Heart right ventricle (tissue), 16 donors: ENCODE measurements at regions not wholly inside any gene's neighbourhood (a gene's known extent, or its start where the extent isn't known, plus 50 kb on each side); places are given as distances from the start of the nearest gene placed in this dataset.
"Not testable (repeated sequence)": the region's sequence is repeated elsewhere in the genome, so short reads cannot be mapped to it uniquely, and the experiment has no call there.

Experiments
- ATAC-seq, 8 donors: fragments of 200-7000 bp; cut with Tn5 transposase; one replicate each; pipeline ENCODE4 v1.9.1; 2020; ENCODE audit warnings: mild to moderate bottlenecking in 8 of 8, moderate library complexity in 8 of 8, moderate number of reproducible peaks in 1 of 8
- DNase-seq, 2 donors: peaks; one replicate each; pipeline ENCODE4 v3.0.0-alpha.2; 2020
- H3K27ac ChIP-seq, 10 donors: fragments of 200-600 bp; sonication (generic) in 2 of 10; one replicate each; pipeline versions ENCODE4 v1.5.0 to v1.8.0; 2020 to 2022; ENCODE audit warnings: mild to moderate bottlenecking in 3 of 10
- H3K27me3 ChIP-seq, 7 donors: fragments of 200-600 bp; one replicate each; pipeline ENCODE4 v1.8.0; 2021 to 2022; ENCODE audit warnings: mild to moderate bottlenecking in 2 of 7
- H3K36me3 ChIP-seq, 9 donors: fragments of 200-600 bp; sonication (generic) in 1 of 9; one replicate each; pipeline versions ENCODE4 v1.5.0 to v1.8.0; 2020 to 2022; ENCODE audit warnings: mild to moderate bottlenecking in 2 of 9
- H3K4me1 ChIP-seq, 9 donors: fragments of 200-600 bp; sonication (generic) in 1 of 9; one replicate each; pipeline versions ENCODE4 v1.5.0 to v1.8.0; 2020 to 2022; ENCODE audit warnings: mild to moderate bottlenecking in 4 of 9
- H3K4me3 ChIP-seq, 10 donors: fragments of 200-600 bp; sonication (generic) in 2 of 10; one replicate each; pipeline versions ENCODE4 v1.5.0 to v1.8.0; 2020 to 2022; ENCODE audit warnings: mild to moderate bottlenecking in 7 of 10, moderate library complexity in 2 of 10
- H3K9me3 ChIP-seq, 11 donors: fragments of 200-600 bp in 10 of 11; sonication (generic) in 2 of 11; one replicate each; pipeline versions ENCODE4 v1.5.0 to v1.8.0; 2013 to 2022; ENCODE audit warnings: mild to moderate bottlenecking in 2 of 11, control low read depth in 1 of 11, moderate library complexity in 1 of 11
- CTCF ChIP-seq, 9 donors: fragments of 200-600 bp; sonication (generic) in 2 of 9; IDR thresholded peaks; one replicate each; pipeline versions ENCODE4 v1.5.0 to v1.8.0; 2021 to 2022; ENCODE audit warnings: antibody characterized with exemption in 9 of 9, mild to moderate bottlenecking in 5 of 9, moderate library complexity in 1 of 9
- WGBS, 2 donors: extraction: QIAGEN DNeasy Blood & Tissue Kit; methylation state at CpG; one replicate each; pipeline ENCODE4 v1.1.7; 2013; ENCODE audit warnings: inconsistent platforms in 1 of 2; 5-methylcytosine and 5-hydroxymethylcytosine counted together
- intact Hi-C, 10 donors: fragments of 100-400 bp; cut with DNase I; formaldehyde crosslinking; loops; one replicate each; pipeline versions ENCODE4 v1.11.1 to v1.14.2; 2022
- donor health status: Arrhythmogenic right ventricular cardiomyopathy.
- donor health status: ischemic (EF 13 %, LVEDD 7.1; RV severe dilation, severe dysfunction).
- donor health status: healthy with polysubstance abuse.
- donor health status: DM: no; HTN: yes; CAD: no.
- donor health status: DM: no; HTN: no; CAD: no.
- donor health status: ischemic (EF 25% LVEDD 6.9; RV normal size, moderate dysfunction).
- donor health status: ischemic (EF 25% LVEDD 5.7; RV mildly dilated, moderate dysfunction).
- donor health status: healthy.
- donor health status: DM: yes; HTN: yes; CAD: no.
- donor health status: Ischemic cardiomyopathy.
- donor health status: ischemic (EF 35%, LVEDD 5.7; RV mildly dilated, moderate dysfunction).
- donor health status: nonischemic (EF 11% LVEDD 7.7; RV severe dilation, severe dysfunction).
- donor health status: DM: yes; HTN: yes; CAD: no.
- donor health status: PGD.
- donor health status: ischemic (EF 29% LVEDD 5.4; RV normal size, mild dysfunction).
- donor health status: nonischemic (EF 23%, LVEDD 6.1; RV moderate dilation, normal function).

- WGBS, 2 donors, result 76 to 80% methylated on average over 3 of the region's 3 CpGs
- ATAC-seq (no peak), DNase-seq (no peak)
- intact Hi-C loops, result loop anchor here in 1 of 10 donors (10.0 kb wide), 1 partner anchor 1536 kb away; no protein-coding TSS in a partner anchor
- no peaks in the 10 kb centered on the region for H3K27me3 ChIP-seq
- peaks cover 0 to 15% (median 0%) of the 10 kb centered on the region in 11 donors for H3K9me3 ChIP-seq
- H3K36me3 ChIP-seq, result no peaks in the 10 kb centered on the region
- peaks cover 0 to 5% (median 0%) of the 10 kb centered on the region in 9 donors for H3K4me1 ChIP-seq
- no peak for TF ChIP-seq CTCF (IDR thresholded peaks at IDR 0.05)
- H3K27ac ChIP-seq, result no peak overlapping the region
- H3K4me3 ChIP-seq, result no peak overlapping the region
Measured at GRCh38 chr1:168408539-168408865, 127.8 kb downstream of the TBX19 start.

- Histone ChIP-seq H3K27me3 (no peaks in the 10 kb centered on the region), H3K9me3 (peaks cover 0 to 15% (median 0%) of the 10 kb centered on the region in 11 donors), H3K4me1 (peaks cover 0 to 5% (median 0%) of the 10 kb centered on the region in 9 donors), H3K36me3 (no peaks in the 10 kb centered on the region), H3K27ac (peak overlapping the region in 1 of 10 donors; percentile 10), H3K4me3 (no peak overlapping the region)
- DNase-seq (no peak), ATAC-seq (no peak)
- intact Hi-C loops, result loop anchor here in 1 of 10 donors (10.0 kb wide), 1 partner anchor 1537 kb away; no protein-coding TSS in a partner anchor
- TF ChIP-seq CTCF (IDR thresholded peaks at IDR 0.05), result no peak
- 90 to 92% methylated on average over 1 of the region's 1 CpG for WGBS, 2 donors
Measured at GRCh38 chr1:168407832-168408538, 127.3 kb downstream of the TBX19 start.

GRCh38 chr1:168405906-168406549 lies 125.4 kb downstream of the TBX19 start:
- intact Hi-C loops, result loop anchor here in 1 of 10 donors (10.0 kb wide), 1 partner anchor 1539 kb away; no protein-coding TSS in a partner anchor
- WGBS, 2 donors, result 62 to 74% methylated on average over 3 of the region's 3 CpGs
- Histone ChIP-seq H3K9me3 (peaks cover 0 to 15% (median 0%) of the 10 kb centered on the region in 11 donors), H3K36me3 (no peaks in the 10 kb centered on the region), H3K4me1 (peaks cover 0 to 5% (median 0%) of the 10 kb centered on the region in 9 donors), H3K27me3 (peaks cover 0 to 2% (median 0%) of the 10 kb centered on the region in 7 donors), H3K27ac (no peak overlapping the region), H3K4me3 (no peak overlapping the region)
- TF ChIP-seq CTCF (IDR thresholded peaks at IDR 0.05), result no peak
- no peak for ATAC-seq
- DNase-seq, result no peak

- WGBS, 2 donors, result 88 to 94% methylated on average over 2 of the region's 2 CpGs
- no peaks in the 10 kb centered on the region for H3K36me3 ChIP-seq
- DNase-seq (no peak), ATAC-seq (no peak)
- no peak overlapping the region for H3K4me3 ChIP-seq
- no peak for TF ChIP-seq CTCF (IDR thresholded peaks at IDR 0.05)
- H3K4me1 ChIP-seq, result peaks cover 0 to 6% (median 0%) of the 10 kb centered on the region in 9 donors
- H3K27me3 ChIP-seq, result peaks cover 0 to 3% (median 0%) of the 10 kb centered on the region in 7 donors
- intact Hi-C loops, result loop anchor here in 1 of 10 donors (10.0 kb wide), 1 partner anchor 1542 kb away; no protein-coding TSS in a partner anchor
- H3K9me3 ChIP-seq, result peaks cover 0 to 15% (median 0%) of the 10 kb centered on the region in 11 donors
- H3K27ac ChIP-seq, result no peak overlapping the region
Measured at GRCh38 chr1:168403140-168403539, 122.5 kb downstream of the TBX19 start.

GRCh38 chr1:168402466-168402865 lies 121.8 kb downstream of the TBX19 start:
- not testable (repeated sequence) for ATAC-seq
- 58 to 79% methylated on average over 3 of the region's 3 CpGs for WGBS, 2 donors

More at GRCh38 chr1:168402466-168402865, 121.8 kb downstream of the TBX19 start:
- intact Hi-C loops, result loop anchor here in 1 of 10 donors (10.0 kb wide), 1 partner anchor 1542 kb away; no protein-coding TSS in a partner anchor
- DNase-seq, H3K27ac ChIP-seq, H3K4me3 ChIP-seq, H3K4me1 ChIP-seq, H3K27me3 ChIP-seq, H3K36me3 ChIP-seq: not testable (repeated sequence)
- H3K9me3 ChIP-seq, result peaks cover 0 to 15% (median 0%) of the 10 kb centered on the region in 11 donors
